GM18861 (cell line): ENCODE measurements at regions not wholly inside any gene's neighbourhood (a gene's known extent, or its start where the extent isn't known, plus 50 kb on each side); places are given as distances from the start of the nearest gene placed in this dataset.

Source experiments
- ATAC-seq: cut with Tn5 transposase; IDR thresholded peaks from one replicate; pipeline ENCODE4 v1.9.1; 2021; ENCODE audit not compliant: unreplicated experiment

GRCh38 chr7:86975449-86975848 is 84.0 kb downstream of the ELAPOR2 start:
- no peak for ATAC-seq

GRCh38 chr7:86972072-86972471 is 87.4 kb downstream of the ELAPOR2 start:
- no peak for ATAC-seq

- ATAC-seq = no peak
These were observed 88.5 kb downstream of the ELAPOR2 start for GRCh38 chr7:86970986-86971385.

GRCh38 chr7:86970547-86970946 is 88.9 kb downstream of the ELAPOR2 start:
- ATAC-seq = no peak

GRCh38 chr7:86969865-86970264 is 89.6 kb downstream of the ELAPOR2 start:
- ATAC-seq = no peak

GRCh38 chr7:86968618-86969017 is 90.8 kb downstream of the ELAPOR2 start:
- ATAC-seq = no peak

GRCh38 chr7:86966916-86967315 is 92.5 kb downstream of the ELAPOR2 start:
- no peak for ATAC-seq

- ATAC-seq = no peak
These were observed 93.7 kb downstream of the ELAPOR2 start for GRCh38 chr7:86965727-86966120.

GRCh38 chr7:86964973-86965726 is 94.3 kb downstream of the ELAPOR2 start:
- ATAC-seq = no peak

- peak; percentile 89 for ATAC-seq
These were observed 95.7 kb downstream of the ELAPOR2 start for GRCh38 chr7:86963599-86964230.

GRCh38 chr7:86962623-86963022 is 96.8 kb downstream of the ELAPOR2 start:
- no peak for ATAC-seq

- ATAC-seq = no peak
These were observed 97.8 kb downstream of the ELAPOR2 start for GRCh38 chr7:86961686-86962085.

- ATAC-seq = no peak
These were observed 101.1 kb downstream of the ELAPOR2 start for GRCh38 chr7:86958380-86958779.

GRCh38 chr7:86956567-86956966 is 102.9 kb downstream of the ELAPOR2 start:
- no peak for ATAC-seq

- no peak for ATAC-seq
These were observed 103.5 kb downstream of the ELAPOR2 start for GRCh38 chr7:86955895-86956503.

- ATAC-seq = no peak
These were observed 104.5 kb downstream of the ELAPOR2 start for GRCh38 chr7:86954971-86955370.

GRCh38 chr7:86953653-86954336 is 105.7 kb downstream of the ELAPOR2 start:
- no peak for ATAC-seq

GRCh38 chr7:86953219-86953618 is 106.2 kb downstream of the ELAPOR2 start:
- ATAC-seq = no peak

- peak; percentile 30 for ATAC-seq
These were observed 107.6 kb downstream of the ELAPOR2 start for GRCh38 chr7:86951895-86952294.

GRCh38 chr7:86950944-86951343 is 108.5 kb downstream of the ELAPOR2 start:
- no peak for ATAC-seq

GRCh38 chr7:86950360-86950759 is 109.1 kb downstream of the ELAPOR2 start:
- ATAC-seq = no peak
